Activated CD4-positive, alpha-beta memory T cell treated with anti-CD3 and anti-CD28 coated beads, Interleukin-2, amount 10 ng/mL, durations not matched to agents 7 days and 5 days (primary cell): ENCODE measurements at regions not wholly inside any gene's neighbourhood (a gene's known extent, or its start where the extent isn't known, plus 50 kb on each side); places are given as distances from the start of the nearest gene placed in this dataset.

Experiments used
- CTCF ChIA-PET: fragments of 350-600 bp; sonication (Branson Sonifier 250); formaldehyde crosslinking; loops from one replicate; lab custom pipeline; 2021; ENCODE audit warnings: antibody characterized with exemption, inconsistent platforms; lab: Charles Lee
- POLR2A ChIA-PET: fragments of 350-600 bp; sonication (Branson Sonifier 250); formaldehyde crosslinking; loops from one replicate; lab custom pipeline; 2021; ENCODE audit warnings: antibody characterized with exemption; lab: Charles Lee
- DNase-seq: peaks from one replicate; pipeline ENCODE4 v3.0.0-alpha.2; 2020
- H3K27ac Mint-ChIP-seq: one replicate; pipeline ENCODE4 v1.8.0; 2021; ENCODE audit warnings: mild to moderate bottlenecking, mixed read lengths
- H3K27me3 Mint-ChIP-seq: one replicate; pipeline ENCODE4 v1.8.0; 2021; ENCODE audit warnings: mixed read lengths
- H3K36me3 Mint-ChIP-seq: one replicate; pipeline ENCODE4 v1.8.0; 2021; ENCODE audit warnings: low read depth, mixed read lengths
- H3K4me1 Mint-ChIP-seq: one replicate; pipeline ENCODE4 v1.8.0; 2021; ENCODE audit warnings: mixed read lengths
- H3K4me3 Mint-ChIP-seq: one replicate; pipeline ENCODE4 v1.8.0; 2021; ENCODE audit warnings: mild to moderate bottlenecking, mixed read lengths
- H3K9me3 Mint-ChIP-seq: one replicate; pipeline ENCODE4 v1.8.0; 2021; ENCODE audit warnings: mixed read lengths

GRCh38 chr22:49328630-49329405 is 498.9 kb downstream of the BRD1 start:
- Mint-ChIP-seq H3K27me3 (no peaks in the 10 kb centered on the region), H3K4me1 (peaks cover 8% of the 10 kb centered on the region), H3K9me3 (no peaks in the 10 kb centered on the region), H3K27ac (no peak overlapping the region), H3K36me3 (no peaks in the 10 kb centered on the region), H3K4me3 (no peak overlapping the region)
- CTCF ChIA-PET = no interaction called here
- POLR2A ChIA-PET = no interaction called here
- no peak for DNase-seq

GRCh38 chr22:49328118-49328475 is 499.6 kb downstream of the BRD1 start:
- Mint-ChIP-seq H3K27ac (no peak overlapping the region), H3K36me3 (no peaks in the 10 kb centered on the region), H3K4me3 (no peak overlapping the region), H3K4me1 (peaks cover 8% of the 10 kb centered on the region), H3K9me3 (no peaks in the 10 kb centered on the region), H3K27me3 (peaks cover 4% of the 10 kb centered on the region)
- DNase-seq = peak; percentile 7
- POLR2A ChIA-PET = no interaction called here
- CTCF ChIA-PET = no interaction called here

GRCh38 chr22:49327411-49328117 is 500.1 kb downstream of the BRD1 start:
- Mint-ChIP-seq H3K36me3 (no peaks in the 10 kb centered on the region), H3K4me3 (no peak overlapping the region), H3K27ac (no peak overlapping the region), H3K27me3 (peaks cover 4% of the 10 kb centered on the region), H3K4me1 (peaks cover 8% of the 10 kb centered on the region), H3K9me3 (no peaks in the 10 kb centered on the region)
- ChIA-PET POLR2A (no interaction called here), CTCF (no interaction called here)
- peak; percentile 2 for DNase-seq

- Mint-ChIP-seq H3K36me3 (no peaks in the 10 kb centered on the region), H3K27me3 (peaks cover 4% of the 10 kb centered on the region), H3K9me3 (no peaks in the 10 kb centered on the region), H3K4me1 (peaks cover 8% of the 10 kb centered on the region), H3K4me3 (no peak overlapping the region), H3K27ac (no peak overlapping the region)
- POLR2A ChIA-PET = no interaction called here
- CTCF ChIA-PET = no interaction called here
- DNase-seq = no peak
Observed at GRCh38 chr22:49326558-49326957, 501.1 kb downstream of the BRD1 start.

- H3K27ac Mint-ChIP-seq = no peak overlapping the region
- ChIA-PET CTCF (no interaction called here), POLR2A (interaction anchor here (0.6 kb wide), 1 partner anchor 97 kb away, joined by 3 read pairs; no protein-coding TSS in a partner anchor)
- H3K36me3 Mint-ChIP-seq = no peaks in the 10 kb centered on the region
- H3K4me3 Mint-ChIP-seq = no peak overlapping the region
- DNase-seq = peak; percentile 8
- peaks cover 4% of the 10 kb centered on the region for H3K27me3 Mint-ChIP-seq
- peaks cover 8% of the 10 kb centered on the region for H3K4me1 Mint-ChIP-seq
- H3K9me3 Mint-ChIP-seq = no peaks in the 10 kb centered on the region
Observed at GRCh38 chr22:49325531-49326395, 501.9 kb downstream of the BRD1 start.

GRCh38 chr22:49324527-49325491 is 502.9 kb downstream of the BRD1 start:
- Mint-ChIP-seq H3K4me3 (no peak overlapping the region), H3K9me3 (no peaks in the 10 kb centered on the region), H3K4me1 (peaks cover 8% of the 10 kb centered on the region), H3K27me3 (peaks cover 6% of the 10 kb centered on the region), H3K27ac (no peak overlapping the region), H3K36me3 (no peaks in the 10 kb centered on the region)
- POLR2A ChIA-PET = interaction anchor here (0.6 kb wide), 1 partner anchor 98 kb away, joined by 3 read pairs; no protein-coding TSS in a partner anchor
- CTCF ChIA-PET = no interaction called here
- peak; percentile 41 for DNase-seq

GRCh38 chr22:49323751-49324415 is 503.8 kb downstream of the BRD1 start:
- H3K27ac Mint-ChIP-seq = no peak overlapping the region
- no peak overlapping the region for H3K4me3 Mint-ChIP-seq
- peaks cover 16% of the 10 kb centered on the region for H3K27me3 Mint-ChIP-seq
- H3K9me3 Mint-ChIP-seq = no peaks in the 10 kb centered on the region
- peaks cover 8% of the 10 kb centered on the region for H3K4me1 Mint-ChIP-seq
- ChIA-PET POLR2A (no interaction called here), CTCF (no interaction called here)
- DNase-seq = peak; percentile 9
- H3K36me3 Mint-ChIP-seq = no peaks in the 10 kb centered on the region

GRCh38 chr22:49322861-49323622 is 504.6 kb downstream of the BRD1 start:
- CTCF ChIA-PET = no interaction called here
- no peaks in the 10 kb centered on the region for H3K36me3 Mint-ChIP-seq
- H3K27me3 Mint-ChIP-seq = peaks cover 22% of the 10 kb centered on the region
- no peaks in the 10 kb centered on the region for H3K9me3 Mint-ChIP-seq
- peak; percentile 7 for DNase-seq
- POLR2A ChIA-PET = no interaction called here
- H3K4me3 Mint-ChIP-seq = no peak overlapping the region
- H3K27ac Mint-ChIP-seq = no peak overlapping the region
- peaks cover 8% of the 10 kb centered on the region for H3K4me1 Mint-ChIP-seq

- ChIA-PET POLR2A (no interaction called here), CTCF (no interaction called here)
- Mint-ChIP-seq H3K27ac (no peak overlapping the region), H3K27me3 (peaks cover 25% of the 10 kb centered on the region), H3K36me3 (no peaks in the 10 kb centered on the region), H3K4me3 (no peak overlapping the region), H3K9me3 (no peaks in the 10 kb centered on the region), H3K4me1 (peaks cover 8% of the 10 kb centered on the region)
- peak; percentile 11 for DNase-seq
Observed at GRCh38 chr22:49322231-49322630, 505.4 kb downstream of the BRD1 start.

- DNase-seq = peak; percentile 9
- Mint-ChIP-seq H3K27me3 (peaks cover 25% of the 10 kb centered on the region), H3K4me1 (peaks cover 8% of the 10 kb centered on the region), H3K27ac (no peak overlapping the region), H3K9me3 (no peaks in the 10 kb centered on the region), H3K4me3 (no peak overlapping the region), H3K36me3 (no peaks in the 10 kb centered on the region)
- ChIA-PET CTCF (no interaction called here), POLR2A (no interaction called here)
Observed at GRCh38 chr22:49321477-49322055, 506.1 kb downstream of the BRD1 start.

- ChIA-PET POLR2A (no interaction called here), CTCF (no interaction called here)
Observed at GRCh38 chr22:49320714-49321476, 506.8 kb downstream of the BRD1 start.

More at GRCh38 chr22:49320714-49321476, 506.8 kb downstream of the BRD1 start:
- DNase-seq = peak; percentile 3
- no peaks in the 10 kb centered on the region for H3K36me3 Mint-ChIP-seq
- H3K27ac Mint-ChIP-seq = no peak overlapping the region
- no peak overlapping the region for H3K4me3 Mint-ChIP-seq
- H3K4me1 Mint-ChIP-seq = peaks cover 8% of the 10 kb centered on the region
- H3K27me3 Mint-ChIP-seq = peaks cover 28% of the 10 kb centered on the region
- H3K9me3 Mint-ChIP-seq = no peaks in the 10 kb centered on the region
